NB4 (cell line): ENCODE measurements at regions not wholly inside any gene's neighbourhood (a gene's known extent, or its start where the extent isn't known, plus 50 kb on each side); places are given as distances from the start of the nearest gene placed in this dataset.

Source experiments
- DNase-seq: peaks from one replicate; pipeline ENCODE4 v3.0.0; 2010; ENCODE audit warnings: low read depth
- H3K4me3 ChIP-seq: one replicate; pipeline ENCODE4 v1.5.1; 2011; ENCODE audit warnings: mild to moderate bottlenecking, low read depth, low read length, moderate library complexity
- MYC ChIP-seq: IDR thresholded peaks from 2 replicates; pipeline ENCODE4 v1.6.1; 2011; ENCODE audit warnings: low read depth, low read length
- POLR2A ChIP-seq: IDR thresholded peaks from 2 replicates; pipeline ENCODE4 v1.6.1; 2011; ENCODE audit warnings: mild to moderate bottlenecking; ENCODE audit not compliant: insufficient read length; ENCODE audit errors: extremely low read depth
- TF ChIP-seq, protein P1 (sequence below): IDR thresholded peaks from one replicate; pipeline ENCODE4 v1.5.1; 2012; ENCODE audit warnings: low read depth, low read length
- TF ChIP-seq, protein P2 (sequence below): IDR thresholded peaks from 2 replicates; pipeline ENCODE4 v1.6.1; 2011; ENCODE audit warnings: low read depth, low read length

DNA sequence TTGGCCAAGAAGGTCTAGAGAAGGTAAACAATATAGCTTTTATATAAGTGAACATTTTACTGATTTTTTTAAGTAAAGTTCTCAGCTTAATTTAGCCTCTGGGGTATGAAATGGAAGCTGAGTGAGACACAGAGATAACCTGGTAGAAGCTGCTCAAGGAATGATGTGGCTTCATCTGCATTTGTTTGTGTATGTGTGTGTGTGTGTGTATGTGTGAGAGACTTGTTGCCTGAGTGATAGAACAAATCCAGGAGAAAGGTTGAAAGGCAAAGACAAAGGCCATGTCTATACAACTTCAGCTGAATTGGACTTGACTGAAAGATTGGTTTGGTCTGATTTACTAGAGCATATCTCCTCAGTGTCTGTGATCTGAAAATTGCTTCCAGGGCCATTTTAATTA is 63.6 kb downstream of the PCDH7 start:
- DNase-seq: no peak
- no peak overlapping the region for H3K4me3 ChIP-seq
- no peak for TF ChIP-seq POLR2A
- TF ChIP-seq, protein P1, sequence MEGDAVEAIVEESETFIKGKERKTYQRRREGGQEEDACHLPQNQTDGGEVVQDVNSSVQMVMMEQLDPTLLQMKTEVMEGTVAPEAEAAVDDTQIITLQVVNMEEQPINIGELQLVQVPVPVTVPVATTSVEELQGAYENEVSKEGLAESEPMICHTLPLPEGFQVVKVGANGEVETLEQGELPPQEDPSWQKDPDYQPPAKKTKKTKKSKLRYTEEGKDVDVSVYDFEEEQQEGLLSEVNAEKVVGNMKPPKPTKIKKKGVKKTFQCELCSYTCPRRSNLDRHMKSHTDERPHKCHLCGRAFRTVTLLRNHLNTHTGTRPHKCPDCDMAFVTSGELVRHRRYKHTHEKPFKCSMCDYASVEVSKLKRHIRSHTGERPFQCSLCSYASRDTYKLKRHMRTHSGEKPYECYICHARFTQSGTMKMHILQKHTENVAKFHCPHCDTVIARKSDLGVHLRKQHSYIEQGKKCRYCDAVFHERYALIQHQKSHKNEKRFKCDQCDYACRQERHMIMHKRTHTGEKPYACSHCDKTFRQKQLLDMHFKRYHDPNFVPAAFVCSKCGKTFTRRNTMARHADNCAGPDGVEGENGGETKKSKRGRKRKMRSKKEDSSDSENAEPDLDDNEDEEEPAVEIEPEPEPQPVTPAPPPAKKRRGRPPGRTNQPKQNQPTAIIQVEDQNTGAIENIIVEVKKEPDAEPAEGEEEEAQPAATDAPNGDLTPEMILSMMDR: no peak
- TF ChIP-seq, protein P2, sequence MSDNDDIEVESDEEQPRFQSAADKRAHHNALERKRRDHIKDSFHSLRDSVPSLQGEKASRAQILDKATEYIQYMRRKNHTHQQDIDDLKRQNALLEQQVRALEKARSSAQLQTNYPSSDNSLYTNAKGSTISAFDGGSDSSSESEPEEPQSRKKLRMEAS: no peak
- TF ChIP-seq MYC: no peak

DNA sequence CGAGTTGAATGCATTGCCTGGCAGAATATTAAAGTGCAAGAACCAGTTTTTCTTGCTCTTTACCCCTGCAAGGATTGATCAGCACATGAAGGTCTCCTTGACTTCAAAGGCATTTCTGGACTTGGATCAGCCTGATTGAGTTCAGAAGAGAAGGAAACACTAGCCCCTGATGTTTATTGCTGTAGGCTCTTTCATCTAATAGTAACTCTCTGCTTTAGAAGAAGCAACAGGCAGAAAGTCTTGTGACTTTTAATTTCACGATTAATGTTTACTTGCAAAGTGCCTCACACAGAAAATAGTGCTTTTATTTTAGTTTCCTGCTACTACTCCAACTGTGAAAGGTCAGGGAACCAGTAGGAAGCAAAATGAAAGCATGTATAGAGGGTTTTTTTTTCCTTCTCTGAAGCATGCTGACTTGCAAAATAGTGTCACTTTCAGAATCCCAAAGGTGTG is 69.1 kb downstream of the PCDH7 start:
- no peak for TF ChIP-seq POLR2A
- TF ChIP-seq, protein P2: no peak
- TF ChIP-seq MYC: no peak
- TF ChIP-seq, protein P1: no peak
- no peak for DNase-seq
- no peak overlapping the region for H3K4me3 ChIP-seq

DNA sequence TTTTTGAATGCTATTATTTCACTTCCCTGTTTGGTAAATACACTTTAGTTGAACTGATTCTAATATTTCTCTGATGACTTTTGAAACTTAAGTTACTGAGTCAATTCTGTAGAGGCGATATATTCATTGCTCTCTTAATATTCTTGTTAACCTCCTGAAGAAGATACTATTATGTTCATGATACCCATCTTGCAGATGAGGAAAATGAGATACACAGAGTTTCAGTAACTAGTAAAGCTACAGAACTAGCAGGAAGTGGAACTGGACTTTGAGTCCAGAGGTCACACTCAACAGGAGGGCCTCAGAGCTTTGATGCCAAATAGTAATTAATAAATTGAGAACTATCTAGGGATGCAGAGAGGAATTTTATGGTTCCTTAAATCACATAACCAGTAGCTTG is 70.0 kb downstream of the PCDH7 start:
- H3K4me3 ChIP-seq: no peak overlapping the region
- TF ChIP-seq POLR2A (no peak), MYC (no peak)
- TF ChIP-seq, protein P2: no peak
- TF ChIP-seq, protein P1: no peak
- no peak for DNase-seq

DNA sequence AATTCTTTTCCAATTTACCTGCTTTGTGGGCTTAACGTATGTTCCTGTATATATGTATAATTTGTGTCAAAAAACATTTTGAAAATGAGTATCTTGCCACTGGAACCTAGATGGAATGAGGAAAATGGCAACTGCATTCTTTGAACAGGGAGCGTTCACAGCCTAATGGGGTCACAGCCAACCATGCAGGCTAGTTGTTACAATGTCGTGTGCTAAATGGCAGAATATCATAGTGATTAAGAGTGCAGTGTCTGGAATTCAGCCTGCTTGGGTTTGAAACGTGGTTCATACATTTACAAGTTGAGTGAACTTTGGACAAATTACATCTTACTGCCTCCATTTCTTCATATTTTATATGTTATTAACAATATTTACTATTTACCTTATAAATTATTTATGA is 70.8 kb downstream of the PCDH7 start:
- DNase-seq: no peak
- TF ChIP-seq, protein P2: no peak
- TF ChIP-seq, protein P1: no peak
- TF ChIP-seq POLR2A (no peak), MYC (no peak)

DNA sequence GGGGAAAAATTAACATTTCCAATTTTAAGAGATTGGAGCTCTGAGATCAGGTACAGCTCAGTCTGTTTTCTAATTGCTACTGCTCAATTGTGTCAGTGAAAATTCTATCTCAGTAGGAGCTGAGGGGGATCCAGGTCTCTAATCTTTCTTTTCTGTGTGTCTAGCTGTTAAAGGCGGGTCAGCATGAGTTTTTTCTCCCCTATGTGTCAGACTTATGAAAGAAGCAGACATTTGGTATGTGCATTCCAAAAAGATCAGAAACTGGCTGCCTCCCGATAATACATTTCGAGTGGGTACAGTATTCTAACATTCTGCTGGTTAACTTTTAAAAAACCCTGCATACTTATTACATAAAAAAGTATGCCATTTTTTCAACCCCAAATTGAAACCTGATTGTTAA is 72.4 kb downstream of the PCDH7 start:
- TF ChIP-seq MYC (no peak), POLR2A (no peak)
- TF ChIP-seq, protein P2: no peak
- TF ChIP-seq, protein P1: no peak
- DNase-seq: no peak
- no peak overlapping the region for H3K4me3 ChIP-seq

More for the DNA sequence above, 70.8 kb downstream of the PCDH7 start:
- H3K4me3 ChIP-seq: no peak overlapping the region

DNA sequence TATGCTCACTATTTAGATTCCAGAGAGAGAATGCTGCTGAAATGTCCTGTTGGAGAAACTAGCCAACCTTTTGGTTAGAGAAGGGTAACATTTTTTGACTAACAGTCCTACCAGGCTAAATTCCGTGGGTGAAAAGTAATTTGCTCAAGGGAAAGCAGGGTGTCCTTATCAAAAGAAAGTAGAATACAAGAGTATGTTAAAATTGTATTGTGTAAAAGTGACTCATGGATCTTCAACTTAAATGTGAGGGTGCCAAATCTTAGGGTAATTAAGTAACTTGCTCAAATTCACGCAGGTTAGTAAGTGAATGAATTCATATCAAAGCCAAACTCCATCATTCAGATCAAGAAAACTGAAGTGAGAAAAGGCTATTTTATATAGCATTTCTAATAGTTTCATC is 81.7 kb downstream of the PCDH7 start:
- TF ChIP-seq MYC: no peak
- no peak for TF ChIP-seq POLR2A
- TF ChIP-seq, protein P1: no peak
- TF ChIP-seq, protein P2: no peak
- DNase-seq: no peak
- H3K4me3 ChIP-seq: no peak overlapping the region
